SKM-1 treated with dmso at 0.1 percent for 144 hours (cell line): ENCODE measurements at regions not wholly inside any gene's neighbourhood (a gene's known extent, or its start where the extent isn't known, plus 50 kb on each side); places are given as distances from the start of the nearest gene placed in this dataset.

Experiments used
- DNase-seq: peaks from one replicate; lab custom pipeline; 2025; ENCODE audit not compliant: unreplicated experiment; lab: John Stamatoyannopoulos, UW

DNA sequence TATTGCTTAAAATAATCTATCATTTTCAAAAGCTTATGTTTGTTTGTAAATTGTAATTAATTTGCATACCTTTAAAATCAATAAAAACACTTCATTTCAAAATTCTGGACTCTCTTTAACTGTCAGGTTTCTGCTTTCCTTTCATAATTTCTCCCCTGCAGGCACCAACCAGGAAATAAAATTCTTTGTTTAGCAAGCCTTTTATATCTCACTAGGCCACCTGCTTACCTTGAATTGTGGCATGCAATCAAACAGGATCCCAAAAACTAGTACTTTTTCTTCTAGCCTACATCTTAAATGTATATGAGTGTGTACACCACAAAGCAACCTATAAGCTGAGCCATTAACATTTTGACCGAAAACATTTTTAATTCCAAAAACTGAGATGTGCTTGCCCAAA is 233.1 kb downstream of the NR4A2 start:
- DNase-seq, result no peak

- DNase-seq, result no peak
Observed at GRCh38 chr2:156098506-156098905, 234.0 kb downstream of the NR4A2 start.

GRCh38 chr2:156088587-156088986 is 243.9 kb downstream of the NR4A2 start:
- DNase-seq, result no peak

DNA sequence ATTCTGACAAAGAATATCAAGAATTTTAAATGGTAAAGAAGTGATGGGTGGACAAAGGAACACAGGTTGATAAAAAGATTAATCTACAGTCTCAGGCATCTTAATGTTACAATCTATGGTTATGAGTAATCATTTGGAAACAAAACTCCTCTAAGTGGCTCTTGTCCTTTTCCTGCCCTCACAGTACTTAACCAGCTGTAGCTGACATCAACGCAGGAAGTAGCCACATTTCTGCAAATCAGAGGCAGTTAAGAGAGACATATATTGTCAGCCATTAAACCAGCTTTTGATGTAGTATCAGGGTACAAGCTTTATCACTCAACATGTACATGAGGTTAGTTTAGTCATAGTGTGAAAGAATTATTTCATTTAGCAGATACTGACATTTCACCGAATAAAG is 244.6 kb downstream of the NR4A2 start:
- no peak for DNase-seq

DNA sequence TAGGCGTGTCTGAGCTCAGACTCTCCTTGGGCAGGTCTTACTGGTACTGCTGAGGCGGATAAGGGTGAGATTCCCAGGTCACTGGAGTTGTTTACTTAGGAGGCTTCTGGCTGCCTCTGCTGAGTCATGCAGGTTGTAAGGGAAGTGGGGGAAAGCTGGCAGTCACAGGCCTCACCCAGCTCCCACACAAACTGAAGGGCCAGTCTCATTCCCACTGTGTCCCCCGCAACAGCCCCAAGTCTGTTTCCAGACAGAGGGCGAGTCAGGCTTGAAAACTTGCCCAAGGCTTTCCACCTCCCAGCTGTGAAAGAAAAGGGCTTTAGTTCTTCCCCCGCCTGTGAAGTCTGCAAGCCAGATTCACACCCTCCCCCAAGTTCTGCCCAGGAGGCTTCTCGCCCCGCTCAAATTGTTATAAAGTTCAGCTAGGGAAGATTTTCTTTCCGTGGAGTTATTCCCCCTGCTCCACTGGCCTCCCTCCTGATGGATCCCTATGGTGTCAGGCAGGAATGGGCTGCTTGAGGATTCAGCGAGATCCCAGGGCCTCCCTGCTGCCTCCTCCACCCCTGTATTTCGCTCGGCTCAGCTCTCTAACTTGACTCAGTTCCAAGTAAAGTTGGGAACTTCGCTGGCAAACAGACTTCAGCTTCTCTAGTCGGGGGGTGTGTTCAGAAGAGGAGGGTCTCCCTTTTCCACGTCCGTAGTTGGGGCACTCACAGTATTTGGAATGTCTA is 248.6 kb downstream of the NR4A2 start:
- DNase-seq, result no peak

GRCh38 chr2:156079845-156080244 is 252.7 kb downstream of the NR4A2 start:
- no peak for DNase-seq

GRCh38 chr2:156077041-156077742 is 255.3 kb downstream of the NR4A2 start:
- no peak for DNase-seq

DNA sequence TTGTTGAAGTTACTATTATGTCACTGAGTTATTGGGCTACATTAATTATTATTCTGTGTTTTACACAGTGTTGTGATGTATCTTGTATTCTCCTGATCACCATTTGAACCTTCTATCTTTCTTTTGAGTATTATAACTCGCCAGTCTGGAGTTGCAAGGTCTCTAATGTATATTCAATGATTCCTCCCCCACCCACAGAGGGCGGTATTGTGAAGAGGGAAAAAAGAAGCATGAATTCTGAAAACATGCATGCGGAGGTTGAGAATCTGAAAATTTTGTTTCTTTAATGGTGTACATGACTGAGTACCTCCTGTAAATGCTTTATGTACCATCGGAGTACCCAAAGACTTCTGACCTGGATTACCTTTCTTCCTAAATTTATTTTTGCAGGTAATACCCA is 266.6 kb downstream of the NR4A2 start:
- DNase-seq, result peak; percentile 1

- no peak for DNase-seq
Observed at GRCh38 chr2:156064540-156064939, 268.0 kb downstream of the NR4A2 start.

GRCh38 chr2:156057647-156058046 is 274.9 kb downstream of the NR4A2 start:
- no peak for DNase-seq

GRCh38 chr2:156054983-156055382 is 277.5 kb downstream of the NR4A2 start:
- no peak for DNase-seq

DNA sequence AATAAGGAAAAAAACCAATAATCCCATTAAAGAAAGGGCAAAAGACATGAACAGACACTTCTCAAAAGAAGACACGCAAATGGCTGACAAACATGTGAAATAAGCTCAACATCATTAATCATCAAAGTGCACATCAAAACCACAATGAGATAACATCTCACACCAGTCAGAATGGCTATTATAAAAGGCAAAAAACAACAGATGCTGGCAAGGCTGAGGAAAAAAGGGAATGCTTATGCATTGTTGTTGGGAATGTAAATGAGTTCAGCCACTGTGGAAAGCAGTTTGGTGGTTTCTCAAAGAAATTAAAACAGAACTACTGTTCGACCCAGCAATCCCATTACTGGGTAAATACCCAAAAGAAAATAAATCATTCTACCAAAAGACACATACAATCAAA is 285.6 kb downstream of the NR4A2 start:
- DNase-seq, result no peak

- DNase-seq, result no peak
Observed at GRCh38 chr2:156042895-156043294, 289.6 kb downstream of the NR4A2 start.

- DNase-seq, result no peak
Observed at GRCh38 chr2:156038021-156038420, 294.5 kb downstream of the NR4A2 start.

DNA sequence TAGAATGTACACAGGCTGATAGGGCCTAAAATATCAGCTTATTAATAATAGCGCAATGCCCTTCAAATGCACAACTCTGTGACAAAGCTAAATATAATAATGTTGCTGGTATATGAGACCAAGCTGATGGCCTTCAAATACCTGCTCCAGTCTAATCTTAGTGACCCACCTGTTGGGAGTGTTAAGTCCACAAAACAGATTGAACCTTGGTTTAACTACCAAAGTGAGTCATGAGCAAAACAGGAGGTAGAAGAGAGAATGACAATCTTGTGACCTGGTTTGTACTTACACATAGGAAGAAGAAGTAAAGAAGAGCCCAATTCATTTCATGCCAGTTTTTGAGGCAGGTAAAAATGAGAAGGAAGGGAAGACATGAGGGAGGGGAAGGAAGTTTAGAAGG is 295.0 kb downstream of the NR4A2 start:
- no peak for DNase-seq

DNA sequence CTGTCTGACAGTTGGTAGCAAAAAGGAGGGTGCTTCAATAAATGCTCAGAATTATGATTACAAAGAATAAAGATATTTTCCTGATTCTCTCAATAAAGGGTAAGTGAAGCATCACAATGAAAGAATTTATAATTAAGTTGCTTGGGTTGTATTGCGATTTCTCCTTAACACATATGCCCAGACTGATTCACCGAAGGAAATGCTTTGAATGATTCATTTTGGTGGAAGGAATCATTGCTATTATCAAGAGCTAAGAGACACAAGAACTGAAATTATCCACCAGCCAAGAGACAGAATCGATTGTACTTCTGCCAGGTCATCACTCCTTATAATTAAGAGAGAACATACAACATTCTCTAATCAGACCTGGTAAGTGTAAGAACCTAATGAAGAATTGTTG is 301.4 kb downstream of the NR4A2 start:
- DNase-seq, result no peak

- no peak for DNase-seq
Observed at GRCh38 chr2:156023229-156023869, 309.2 kb downstream of the NR4A2 start.

DNA sequence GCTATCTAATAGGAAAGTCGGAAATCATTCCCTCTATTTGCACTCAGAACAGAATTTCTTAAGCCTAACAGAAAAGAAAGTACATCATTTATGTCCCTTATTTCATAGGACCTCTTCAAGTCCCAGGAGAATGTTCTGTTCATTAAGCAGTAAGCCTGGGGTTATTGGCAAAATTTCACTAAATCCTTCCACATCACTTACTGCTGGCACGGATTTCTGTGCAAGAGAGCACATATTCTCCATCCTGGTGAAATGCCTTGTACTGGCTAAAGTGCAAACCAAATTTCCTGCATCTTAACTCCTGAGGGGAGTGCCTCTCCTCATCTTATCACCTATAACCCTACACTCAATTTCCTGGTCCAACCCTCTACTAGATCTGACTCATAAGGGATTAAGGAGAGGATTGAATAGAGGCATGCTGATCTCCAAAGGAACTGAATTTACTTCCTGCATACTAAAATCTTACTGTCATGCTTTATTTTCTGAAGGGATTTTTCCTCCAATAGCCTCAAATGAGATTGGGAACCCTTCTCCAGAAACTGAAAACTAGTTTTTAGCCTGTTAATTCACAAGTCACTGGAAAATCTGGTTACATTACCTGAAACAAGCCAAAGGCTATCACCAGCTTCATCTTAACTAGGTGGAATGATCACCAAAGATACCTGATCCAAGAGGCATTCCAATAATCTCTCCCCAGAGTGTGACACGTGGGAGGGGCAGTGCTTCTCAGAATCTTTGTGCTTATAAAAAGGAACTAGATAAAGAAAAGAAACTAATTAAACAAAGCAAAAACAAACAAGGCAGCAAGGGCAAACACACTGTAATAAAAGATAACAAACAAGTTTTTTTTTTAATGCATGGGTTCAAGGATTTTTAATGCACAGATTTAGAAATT is 311.1 kb downstream of the NR4A2 start:
- no peak for DNase-seq

DNA sequence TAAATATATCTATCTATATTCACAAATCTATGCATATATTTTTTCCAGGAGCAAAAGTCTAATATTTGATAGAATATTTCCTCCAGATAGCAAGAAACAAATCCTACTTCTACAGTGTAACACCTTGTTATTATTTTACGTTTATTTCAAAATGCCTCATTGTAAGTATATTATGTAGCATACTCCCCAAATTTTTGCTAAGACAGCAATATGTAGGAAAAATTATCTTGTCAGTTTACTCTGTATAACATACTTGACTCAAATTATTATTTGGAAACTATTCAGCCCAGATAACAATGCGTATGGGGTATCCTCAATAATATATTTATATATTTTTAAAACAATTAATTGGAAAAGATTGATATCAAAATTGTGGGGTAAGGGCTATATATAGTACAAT is 313.2 kb downstream of the NR4A2 start:
- no peak for DNase-seq

DNA sequence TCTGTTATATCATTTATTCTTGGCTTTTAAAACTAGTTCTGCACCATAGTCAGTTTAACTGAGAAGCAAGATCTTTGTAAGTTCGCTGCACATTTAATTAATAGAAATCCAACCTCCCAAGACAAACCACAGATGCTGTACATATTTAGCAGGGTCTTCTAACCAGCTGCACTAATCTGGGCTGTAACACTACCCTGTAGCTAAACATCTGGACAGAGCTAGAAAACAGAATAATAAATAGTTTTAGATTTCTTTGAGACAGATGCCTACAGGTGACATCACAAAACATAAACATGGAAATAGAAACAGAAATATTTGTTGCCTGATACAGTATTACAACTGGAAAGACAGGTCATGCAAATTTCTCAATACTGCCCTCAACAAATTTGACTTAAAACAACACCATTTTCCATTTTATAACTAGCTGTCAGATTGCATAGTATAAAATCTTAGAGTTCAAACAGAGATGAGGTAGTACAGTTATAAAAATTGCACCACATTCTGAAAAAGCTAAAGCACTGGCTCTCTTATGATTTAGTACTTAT is 315.1 kb downstream of the NR4A2 start:
- no peak for DNase-seq

DNA sequence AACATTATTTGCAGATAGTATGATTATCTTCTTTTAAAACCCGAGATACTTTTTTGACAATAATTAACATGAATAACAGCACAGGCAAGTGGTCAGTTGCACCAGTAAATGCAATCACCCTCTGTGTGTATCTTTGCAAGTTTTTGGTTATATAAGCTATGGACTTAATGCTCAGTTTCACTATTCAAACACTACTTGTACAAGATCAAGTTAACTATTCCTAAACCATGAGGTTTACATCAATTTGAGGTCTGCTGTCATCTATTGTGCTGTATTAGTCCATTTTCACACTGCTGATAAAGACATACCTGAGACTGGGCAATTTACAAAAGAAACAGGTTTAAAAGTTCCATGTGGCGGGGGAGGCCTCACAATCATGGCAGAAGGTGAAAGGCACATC is 323.2 kb downstream of the NR4A2 start:
- DNase-seq, result no peak
